KBM-7 (cell line): ENCODE measurements at regions not wholly inside any gene's neighbourhood (a gene's known extent, or its start where the extent isn't known, plus 50 kb on each side); places are given as distances from the start of the nearest gene placed in this dataset.
"Not testable (repeated sequence)": the region's sequence is repeated elsewhere in the genome, so short reads cannot be mapped to it uniquely, and the experiment has no call there.

Experiments
- DNase-seq: peaks from one replicate; pipeline ENCODE4 v3.0.0-alpha.2; 2015
- in situ Hi-C: fragments of 300-500 bp; cut with MboI; formaldehyde crosslinking; loops from 2 replicates; pipeline ENCODE4 v1.14.3; 2020; ENCODE audit warnings: low sequenced_read_pairs, low pct_unique_long_range_greater_than_20kb, mixed read lengths

DNA sequence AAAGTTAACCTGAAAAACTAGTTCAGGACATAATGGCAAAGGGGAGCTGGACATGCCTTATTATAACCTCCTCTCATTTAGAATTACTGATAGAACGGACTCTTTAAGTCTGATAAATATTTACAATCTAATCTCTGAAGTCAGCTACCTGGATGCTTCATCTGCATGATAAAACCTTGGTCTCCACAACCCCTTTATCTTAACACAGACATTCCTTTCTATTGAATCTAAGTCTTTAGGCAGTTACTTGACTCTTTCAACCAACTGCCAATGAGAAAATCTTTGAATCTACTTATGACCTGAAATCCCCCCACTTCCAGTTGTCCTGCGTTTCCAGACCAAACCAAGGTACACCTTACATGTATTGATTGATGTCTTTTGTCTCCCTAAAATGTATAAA, 191.2 kb upstream of the LRRTM4 start:
- DNase-seq, result no peak

DNA sequence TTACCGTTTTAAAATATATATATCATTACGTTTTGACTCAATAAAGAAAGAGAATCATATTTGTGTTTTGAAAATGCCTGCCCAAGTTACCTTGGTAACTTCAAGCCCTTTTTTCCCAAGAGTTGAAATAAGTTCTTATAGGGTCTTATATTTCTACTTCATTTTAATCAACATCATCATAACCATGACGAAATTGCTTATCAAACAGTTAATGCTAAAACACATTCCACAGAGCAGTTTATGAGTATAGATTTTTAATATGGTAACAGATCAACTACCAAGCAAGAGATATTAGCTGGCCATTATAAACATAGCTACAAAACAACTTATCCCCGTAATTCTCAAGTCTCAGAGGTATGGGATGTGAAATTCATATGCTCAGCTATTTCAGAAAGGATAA, 197.9 kb upstream of the LRRTM4 start:
- no peak for DNase-seq
- in situ Hi-C loops, result no loop called here

More for the DNA sequence above, 191.2 kb upstream of the LRRTM4 start:
- in situ Hi-C loops, result no loop called here

DNA sequence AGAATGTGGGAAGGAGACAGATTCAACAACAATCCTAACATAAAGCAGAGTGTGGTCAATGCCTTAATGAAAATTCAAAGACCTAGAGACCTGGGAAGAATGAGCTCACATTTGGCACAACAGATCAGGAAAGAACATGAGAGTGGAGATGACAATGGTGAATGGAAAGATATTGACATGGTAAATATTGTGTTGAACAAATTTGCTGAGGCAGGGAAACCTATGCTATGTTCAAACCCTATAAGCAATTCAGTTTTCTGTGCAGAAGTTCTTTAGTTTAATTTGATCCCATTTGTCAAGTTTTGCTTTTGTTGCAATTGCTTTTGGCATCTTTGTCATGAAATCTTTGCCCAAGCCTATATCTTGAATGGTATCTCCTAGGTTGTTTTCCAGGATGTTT, 199.4 kb upstream of the LRRTM4 start:
- no peak for DNase-seq
- in situ Hi-C loops, result no loop called here

GRCh38 chr2:77725045-77725444, 202.9 kb upstream of the LRRTM4 start:
- in situ Hi-C loops, result no loop called here
- DNase-seq, result no peak

DNA sequence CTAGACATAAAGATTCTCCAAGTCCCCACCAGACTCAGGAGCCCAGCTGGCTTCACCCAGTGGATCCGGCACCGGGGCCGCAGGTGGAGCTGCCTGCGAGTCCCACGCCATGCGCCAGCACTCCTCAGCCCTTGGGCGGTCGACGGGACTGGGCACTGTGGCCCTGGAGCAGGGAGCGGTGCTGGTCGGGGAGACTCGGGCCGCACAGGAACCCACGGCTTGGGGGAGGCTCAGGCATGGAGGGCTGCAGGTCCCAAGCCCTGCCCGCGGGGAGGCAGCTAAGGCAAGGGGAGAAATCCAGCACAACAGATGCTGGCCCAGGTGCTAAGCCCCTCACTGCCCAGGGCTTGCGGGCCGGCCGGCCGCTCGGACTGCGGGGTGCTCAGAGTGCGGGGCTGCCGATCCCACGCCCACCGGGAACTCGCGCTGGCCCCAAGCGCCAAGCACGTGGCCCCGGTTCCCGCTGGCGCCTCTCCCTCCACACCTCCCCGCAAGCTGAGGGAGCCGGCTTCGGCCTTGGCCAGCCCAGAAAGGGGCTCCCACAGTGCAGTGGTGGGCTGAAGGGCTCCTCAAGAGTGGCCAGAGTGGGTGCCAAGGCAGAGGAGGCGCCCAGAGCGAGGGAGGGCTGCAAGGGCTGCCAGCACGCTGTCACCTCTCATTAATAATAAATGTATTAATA, 212.6 kb upstream of the LRRTM4 start:
- DNase-seq, in situ Hi-C loops: not testable (repeated sequence)

GRCh38 chr2:77737236-77737635, 215.1 kb upstream of the LRRTM4 start:
- no peak for DNase-seq
- in situ Hi-C loops, result no loop called here

DNA sequence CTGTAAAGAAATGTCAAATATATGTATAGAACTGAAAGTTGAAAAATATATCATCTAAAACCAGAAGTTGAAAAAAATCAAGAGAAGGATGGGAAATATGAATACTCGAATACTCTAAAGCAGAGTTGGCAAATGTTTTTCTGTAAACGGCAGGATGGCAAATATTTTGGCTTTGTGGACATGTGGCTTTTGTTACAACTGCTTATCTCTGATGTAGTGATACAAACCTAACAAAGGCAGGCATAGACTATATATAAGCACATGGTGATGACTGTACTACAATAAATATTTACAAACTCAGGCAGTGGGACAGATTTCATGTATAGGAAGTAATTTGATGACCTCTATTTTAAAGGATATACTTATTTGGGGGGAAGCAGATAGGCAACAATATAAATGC, 224.6 kb upstream of the LRRTM4 start:
- in situ Hi-C loops, result no loop called here
- DNase-seq, result no peak

- in situ Hi-C loops, DNase-seq: not testable (repeated sequence)
Observed at GRCh38 chr2:77753710-77754345, 231.7 kb upstream of the LRRTM4 start.

- in situ Hi-C loops, result no loop called here
- DNase-seq, result no peak
Observed at GRCh38 chr2:77767388-77768076, 245.4 kb upstream of the LRRTM4 start.

GRCh38 chr2:77768508-77768907, 246.3 kb upstream of the LRRTM4 start:
- no peak for DNase-seq
- in situ Hi-C loops, result no loop called here

DNA sequence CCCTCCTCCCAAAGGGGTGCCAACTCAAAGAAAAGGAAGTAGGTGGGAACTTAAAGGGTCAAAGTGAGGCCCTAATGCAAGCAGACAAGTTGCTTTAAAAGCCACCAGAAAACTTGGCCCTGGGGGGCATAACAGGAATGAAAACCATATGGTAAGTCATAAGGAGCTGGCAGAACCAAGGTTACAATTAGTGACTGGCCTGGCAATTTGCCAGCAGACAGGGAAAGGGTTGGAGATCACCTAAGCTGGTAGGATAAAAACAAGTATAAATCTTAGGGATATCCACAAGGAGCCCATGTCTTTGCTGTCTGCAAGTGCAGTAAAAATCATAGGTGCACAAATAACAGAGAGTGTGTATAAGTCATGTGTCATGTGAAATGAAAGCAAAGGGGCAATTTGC, 256.7 kb upstream of the LRRTM4 start:
- in situ Hi-C loops, result no loop called here
- DNase-seq, result no peak

- DNase-seq, in situ Hi-C loops: not testable (repeated sequence)
Observed at GRCh38 chr2:77793500-77793899, 271.3 kb upstream of the LRRTM4 start.

DNA sequence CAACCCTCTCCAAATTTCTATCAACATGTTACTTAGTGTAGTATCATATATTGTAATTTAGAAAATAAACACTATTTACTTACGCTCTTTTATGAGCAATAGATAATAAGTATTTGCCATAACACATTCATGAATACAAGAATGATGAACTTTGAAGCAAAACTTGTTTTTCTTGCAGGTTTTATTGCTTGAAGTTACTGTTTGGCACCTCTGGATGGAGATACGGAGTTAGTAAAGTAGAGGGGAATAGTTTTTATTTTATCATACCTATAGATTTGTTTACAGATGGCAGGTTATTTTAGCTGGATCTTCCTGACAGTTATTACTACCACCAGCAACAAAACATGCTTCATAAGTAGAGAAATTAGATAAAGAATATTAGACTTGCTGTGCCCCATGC, 274.2 kb upstream of the LRRTM4 start:
- in situ Hi-C loops, result no loop called here

DNA sequence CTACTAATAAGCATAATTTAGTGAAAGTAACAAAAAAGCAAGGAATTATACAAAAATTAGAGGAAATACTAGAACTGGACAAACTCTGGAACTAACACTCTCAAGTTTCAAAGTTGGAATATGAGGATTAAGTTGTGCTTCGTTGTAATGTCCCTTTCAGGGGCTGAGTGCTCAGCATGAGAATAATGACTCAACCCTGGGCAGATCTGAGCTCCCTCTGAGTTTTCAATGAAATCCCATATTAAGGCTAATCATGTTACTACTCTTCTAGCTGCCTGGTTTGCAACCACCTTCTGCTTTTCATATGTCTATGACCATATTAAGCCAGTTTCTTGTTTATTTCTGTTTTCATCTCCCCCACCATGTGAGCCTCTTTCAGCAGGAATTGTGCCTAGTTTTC, 274.9 kb upstream of the LRRTM4 start:
- in situ Hi-C loops, result no loop called here

More for the DNA sequence above, 274.2 kb upstream of the LRRTM4 start:
- DNase-seq, result no peak

DNA sequence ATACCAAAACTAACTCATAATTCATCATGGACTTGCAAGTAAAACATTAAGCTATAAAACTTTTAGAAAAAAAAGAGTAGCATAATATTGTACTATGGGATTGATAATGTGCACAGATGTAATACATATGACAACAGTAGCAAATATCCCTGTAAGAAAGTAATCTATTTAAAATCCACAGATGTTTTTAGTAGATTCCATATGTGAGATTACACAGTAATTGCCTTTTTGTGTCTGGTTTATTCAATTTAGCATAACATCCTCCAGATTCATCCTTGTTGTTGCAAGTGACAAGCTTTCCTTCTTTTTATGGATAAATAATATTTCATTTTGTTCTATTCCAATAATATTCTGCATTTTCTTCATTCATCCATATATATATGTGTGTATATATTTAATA, 278.2 kb upstream of the LRRTM4 start:
- in situ Hi-C loops, result no loop called here
- no peak for DNase-seq

More for the DNA sequence above, 274.9 kb upstream of the LRRTM4 start:
- no peak for DNase-seq

- DNase-seq, result no peak
- in situ Hi-C loops, result no loop called here
Observed at GRCh38 chr2:77807531-77808215, 285.5 kb upstream of the LRRTM4 start.

DNA sequence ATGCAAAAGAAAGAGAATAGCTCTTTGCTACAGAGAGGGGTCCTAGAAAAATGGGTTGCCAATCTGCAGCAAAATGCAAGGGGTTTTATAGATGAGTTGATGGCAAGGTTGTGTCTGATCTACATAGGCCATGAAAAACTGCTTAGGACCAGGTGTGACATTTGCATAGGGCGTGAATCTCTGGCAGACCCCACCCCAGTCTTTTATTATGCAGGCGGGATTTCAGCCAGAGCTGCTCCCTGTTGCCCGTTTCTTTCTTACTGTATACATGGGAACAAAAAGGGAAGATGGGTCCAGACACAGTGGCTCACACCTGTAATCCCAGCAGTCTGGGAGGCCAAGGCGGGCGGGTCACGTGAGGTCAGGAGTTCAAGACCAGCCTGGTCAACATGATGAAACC, 286.4 kb upstream of the LRRTM4 start:
- no peak for DNase-seq
- in situ Hi-C loops, result no loop called here

DNA sequence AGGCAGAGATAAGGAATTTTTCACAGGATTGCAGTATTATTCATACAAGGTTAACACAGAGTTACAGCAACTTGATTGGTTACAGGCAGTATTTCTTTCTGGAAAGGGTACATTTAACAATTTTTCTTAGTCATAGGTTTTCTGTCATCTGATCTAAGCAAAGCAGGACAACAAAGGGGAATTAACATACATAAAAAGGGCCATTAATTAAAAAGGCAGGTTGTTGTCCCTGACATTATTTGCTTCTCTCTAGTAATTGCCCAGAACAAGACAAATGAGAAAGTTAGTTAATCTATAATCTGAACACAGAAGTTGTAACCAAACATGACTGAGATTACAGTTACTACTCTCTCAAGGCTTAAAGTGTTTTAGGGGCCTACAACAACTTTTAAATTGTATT, 291.4 kb upstream of the LRRTM4 start:
- DNase-seq, result no peak
- in situ Hi-C loops, result no loop called here

GRCh38 chr2:77816618-77817017, 294.4 kb upstream of the LRRTM4 start:
- DNase-seq, result no peak
- in situ Hi-C loops, result no loop called here

- in situ Hi-C loops, result no loop called here
- DNase-seq, result no peak
Observed at GRCh38 chr2:77818186-77818585, 296.0 kb upstream of the LRRTM4 start.
